Spleen (tissue), 11 donors: ENCODE measurements at regions not wholly inside any gene's neighbourhood (a gene's known extent, or its start where the extent isn't known, plus 50 kb on each side); places are given as distances from the start of the nearest gene placed in this dataset.

Source experiments
- DNase-seq: peaks from one replicate; pipeline ENCODE4 v3.0.0-alpha.2; 2020
- H3K27ac ChIP-seq, 8 donors: fragments of 200-600 bp; sonication (generic) in 7 of 8; 1 replicate in 4 of 8; 2 replicates in 4 of 8; pipeline versions ENCODE4 v1.5.0 to v1.8.0; 2016 to 2021; ENCODE audit warnings: inconsistent platforms in 4 of 8, mild to moderate bottlenecking in 4 of 8, moderate library complexity in 1 of 8
- H3K27me3 ChIP-seq, 7 donors: fragments of 200-600 bp; sonication (generic) in 6 of 7; replicated peaks in 1 of 7; 1 replicate in 4 of 7; 2 replicates in 3 of 7; pipeline versions ENCODE4 v1.5.0 to v1.8.0; 2016 to 2021; ENCODE audit warnings: inconsistent platforms in 3 of 7, mild to moderate bottlenecking in 1 of 7
- H3K36me3 ChIP-seq, 6 donors: fragments of 200-600 bp; sonication (generic) in 5 of 6; 1 replicate in 4 of 6; 2 replicates in 2 of 6; pipeline versions ENCODE4 v1.5.0 to v1.8.0; 2016 to 2021; ENCODE audit warnings: inconsistent platforms in 2 of 6
- H3K4me1 ChIP-seq, 6 donors: fragments of 200-600 bp; sonication (generic) in 5 of 6; 1 replicate in 3 of 6; 2 replicates in 3 of 6; pipeline versions ENCODE4 v1.5.0 to v1.8.0; 2016 to 2021; ENCODE audit warnings: inconsistent platforms in 3 of 6
- H3K4me3 ChIP-seq, 8 donors: fragments of 200-600 bp; sonication (generic) in 7 of 8; 1 replicate in 4 of 8; 2 replicates in 4 of 8; pipeline versions ENCODE4 v1.5.0 to v1.8.0; 2016 to 2021; ENCODE audit warnings: inconsistent platforms in 4 of 8, mild to moderate bottlenecking in 4 of 8, moderate library complexity in 2 of 8
- H3K9me3 ChIP-seq, 8 donors: fragments of 200-600 bp; sonication (generic) in 7 of 8; 1 replicate in 4 of 8; 2 replicates in 4 of 8; pipeline versions ENCODE4 v1.5.0 to v1.8.0; 2016 to 2021; ENCODE audit warnings: inconsistent platforms in 4 of 8
- CTCF ChIP-seq, 11 experiments: fragments of 200-600 bp in 7 of 11; fragments of 450-650 bp in 4 of 11; sonication (generic) in 4 of 11; IDR thresholded peaks in 8 of 11; conservative IDR thresholded peaks in 3 of 11; 1 replicate in 7 of 11; 2 replicates in 4 of 11; pipeline versions ENCODE4 v1.4.0 to v1.8.0; 2016 to 2021; ENCODE audit warnings: antibody characterized with exemption in 11 of 11, inconsistent platforms in 4 of 11, mild to moderate bottlenecking in 1 of 11
- POLR2A ChIP-seq, 3 donors: fragments of 450-650 bp; IDR thresholded peaks; one replicate each; pipeline ENCODE4 v1.5.1; 2017; ENCODE audit warnings: antibody characterized with exemption in 3 of 3, mild to moderate bottlenecking in 1 of 3
- POLR2AphosphoS5 ChIP-seq, 3 donors: sonication (generic); formaldehyde crosslinking; IDR thresholded peaks; one replicate each; pipeline ENCODE4 v1.5.1; 2017; ENCODE audit warnings: antibody characterized with exemption in 3 of 3
- WGBS, 5 donors: extraction: QIAGEN DNeasy Blood & Tissue Kit in 3 of 5; methylation state at CpG; one replicate each; pipeline versions ENCODE4 v1.1.5 to v1.1.7; 2013 to 2018; 5-methylcytosine and 5-hydroxymethylcytosine counted together
- intact Hi-C: fragments of 100-400 bp; cut with DNase I; formaldehyde crosslinking; loops from one replicate; pipeline ENCODE4 v1.15.0; 2023; ENCODE audit warnings: low total_unique reads
- donor health status: healthy with polysubstance abuse.
- donor health status: DM: no; HTN: no; CAD: no; lungs with moderate emphysema.
- donor health status: DM: no; HTN: no; CAD: no.
- donor health status: Bipolar disorder and iron deficiency.
- donor health status: healthy.
- donor health status: DM: no; HTN: no; CAD: no.
- donor health status: DM: yes; HTN: yes; CAD: no.

- H3K9me3 ChIP-seq = peaks cover 0 to 8% (median 0%) of the 10 kb centered on the region in 8 donors
- H3K27ac ChIP-seq = no peak overlapping the region
- H3K27me3 ChIP-seq = no peaks in the 10 kb centered on the region
- intact Hi-C loops = no loop called here
- no peak overlapping the region for H3K4me3 ChIP-seq
- TF ChIP-seq POLR2A (IDR thresholded peaks at IDR 0.05) (no peak), POLR2AphosphoS5 (IDR thresholded peaks at IDR 0.05) (no peak), CTCF (IDR thresholded peaks at IDR 0.05 in 8 of 11, conservative IDR thresholded peaks at IDR 0.05 in 3 of 11) (no peak)
- no peak for DNase-seq
- 79 to 89% (median 85%) methylated on average over 11 of the region's 11 CpGs for WGBS, 5 donors
- no peaks in the 10 kb centered on the region for H3K36me3 ChIP-seq
- H3K4me1 ChIP-seq = no peaks in the 10 kb centered on the region
Observed at GRCh38 chr10:29840516-29841276, 205.9 kb upstream of the SVIL start.

GRCh38 chr10:29839826-29840515 is 205.2 kb upstream of the SVIL start:
- DNase-seq = no peak

GRCh38 chr10:29838539-29838938 is 203.8 kb upstream of the SVIL start:
- Histone ChIP-seq H3K4me3 (no peak overlapping the region), H3K9me3 (no peaks in the 10 kb centered on the region), H3K4me1 (no peaks in the 10 kb centered on the region), H3K36me3 (no peaks in the 10 kb centered on the region), H3K27ac (no peak overlapping the region), H3K27me3 (no peaks in the 10 kb centered on the region)
- DNase-seq = no peak
- WGBS, 5 donors = 56 to 73% (median 58%) methylated on average over 5 of the region's 5 CpGs
- TF ChIP-seq CTCF (IDR thresholded peaks at IDR 0.05 in 8 of 11, conservative IDR thresholded peaks at IDR 0.05 in 3 of 11) = no peak
- TF ChIP-seq POLR2AphosphoS5 (IDR thresholded peaks at IDR 0.05) = no peak
- no peak for TF ChIP-seq POLR2A (IDR thresholded peaks at IDR 0.05)
- intact Hi-C loops = no loop called here

More at GRCh38 chr10:29839826-29840515, 205.2 kb upstream of the SVIL start:
- TF ChIP-seq POLR2A (IDR thresholded peaks at IDR 0.05) (no peak), POLR2AphosphoS5 (IDR thresholded peaks at IDR 0.05) (no peak), CTCF (IDR thresholded peaks at IDR 0.05 in 8 of 11, conservative IDR thresholded peaks at IDR 0.05 in 3 of 11) (no peak)
- no peak overlapping the region for H3K4me3 ChIP-seq
- no peaks in the 10 kb centered on the region for H3K27me3 ChIP-seq
- intact Hi-C loops = no loop called here
- WGBS, 5 donors = 84 to 95% (median 93%) methylated on average over 9 of the region's 9 CpGs
- H3K36me3 ChIP-seq = no peaks in the 10 kb centered on the region
- peaks cover 0 to 3% (median 0%) of the 10 kb centered on the region in 8 donors for H3K9me3 ChIP-seq
- no peak overlapping the region for H3K27ac ChIP-seq
- H3K4me1 ChIP-seq = no peaks in the 10 kb centered on the region

- Histone ChIP-seq H3K4me1 (no peaks in the 10 kb centered on the region), H3K9me3 (no peaks in the 10 kb centered on the region), H3K4me3 (no peak overlapping the region), H3K27me3 (peaks cover 0 to 2% (median 0%) of the 10 kb centered on the region in 7 donors), H3K36me3 (no peaks in the 10 kb centered on the region), H3K27ac (no peak overlapping the region)
- WGBS, 5 donors = 67 to 88% (median 67%) methylated on average over 1 of the region's 1 CpG
- no peak for TF ChIP-seq POLR2AphosphoS5 (IDR thresholded peaks at IDR 0.05)
- no peak for TF ChIP-seq CTCF (IDR thresholded peaks at IDR 0.05 in 8 of 11, conservative IDR thresholded peaks at IDR 0.05 in 3 of 11)
- no peak for TF ChIP-seq POLR2A (IDR thresholded peaks at IDR 0.05)
- no peak for DNase-seq
- intact Hi-C loops = no loop called here
Observed at GRCh38 chr10:29837586-29837985, 202.8 kb upstream of the SVIL start.
